Adrenal gland (tissue), 5 donors: ENCODE measurements at regions not wholly inside any gene's neighbourhood (a gene's known extent, or its start where the extent isn't known, plus 50 kb on each side); places are given as distances from the start of the nearest gene placed in this dataset.

Experiments
- POLR2A ChIP-seq, 2 donors: fragments of 450-650 bp; IDR thresholded peaks; one replicate each; pipeline ENCODE4 v1.6.1; 2017; ENCODE audit warnings: antibody characterized with exemption in 2 of 2, mild to moderate bottlenecking in 2 of 2, moderate library complexity in 1 of 2
- TF ChIP-seq, protein P1 (sequence below), 6 experiments: fragments of 450-650 bp in 4 of 6; fragments of 200-600 bp in 2 of 6; sonication (generic) in 1 of 6; IDR thresholded peaks; 1 replicate in 5 of 6; 2 replicates in 1 of 6; pipeline versions ENCODE4 v1.5.1 to v1.8.0; 2016 to 2021; ENCODE audit warnings: antibody characterized with exemption in 6 of 6, mild to moderate bottlenecking in 2 of 6, moderate library complexity in 1 of 6
- donor health status: DM: no; HTN: no; CAD: no.

DNA sequence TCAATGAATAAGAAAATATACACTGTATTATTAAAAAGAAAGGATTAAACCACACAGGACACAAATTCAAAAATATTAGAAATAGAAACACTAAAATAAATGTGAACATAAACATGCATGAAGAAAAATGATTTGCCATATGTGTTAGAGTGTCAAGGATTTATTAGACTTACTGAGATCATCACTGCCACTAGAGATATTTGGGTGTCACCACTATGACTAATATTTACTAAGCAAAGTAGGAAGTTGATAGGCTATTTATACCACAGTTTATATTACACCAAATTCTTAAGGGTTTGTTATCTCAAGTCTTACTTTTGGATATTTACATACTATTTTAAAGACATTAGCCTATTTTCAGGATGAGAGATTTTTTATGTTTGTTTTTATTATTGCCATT is 575.0 kb upstream of the SGO1 start:
- TF ChIP-seq, protein P1, sequence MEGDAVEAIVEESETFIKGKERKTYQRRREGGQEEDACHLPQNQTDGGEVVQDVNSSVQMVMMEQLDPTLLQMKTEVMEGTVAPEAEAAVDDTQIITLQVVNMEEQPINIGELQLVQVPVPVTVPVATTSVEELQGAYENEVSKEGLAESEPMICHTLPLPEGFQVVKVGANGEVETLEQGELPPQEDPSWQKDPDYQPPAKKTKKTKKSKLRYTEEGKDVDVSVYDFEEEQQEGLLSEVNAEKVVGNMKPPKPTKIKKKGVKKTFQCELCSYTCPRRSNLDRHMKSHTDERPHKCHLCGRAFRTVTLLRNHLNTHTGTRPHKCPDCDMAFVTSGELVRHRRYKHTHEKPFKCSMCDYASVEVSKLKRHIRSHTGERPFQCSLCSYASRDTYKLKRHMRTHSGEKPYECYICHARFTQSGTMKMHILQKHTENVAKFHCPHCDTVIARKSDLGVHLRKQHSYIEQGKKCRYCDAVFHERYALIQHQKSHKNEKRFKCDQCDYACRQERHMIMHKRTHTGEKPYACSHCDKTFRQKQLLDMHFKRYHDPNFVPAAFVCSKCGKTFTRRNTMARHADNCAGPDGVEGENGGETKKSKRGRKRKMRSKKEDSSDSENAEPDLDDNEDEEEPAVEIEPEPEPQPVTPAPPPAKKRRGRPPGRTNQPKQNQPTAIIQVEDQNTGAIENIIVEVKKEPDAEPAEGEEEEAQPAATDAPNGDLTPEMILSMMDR (IDR thresholded peaks at IDR 0.05) = no peak
- TF ChIP-seq POLR2A (IDR thresholded peaks at IDR 0.05) = no peak
